H9 (cell line): ENCODE measurements at regions not wholly inside any gene's neighbourhood (a gene's known extent, or its start where the extent isn't known, plus 50 kb on each side); places are given as distances from the start of the nearest gene placed in this dataset.

Experiments
- DNase-seq: peaks from one replicate; pipeline ENCODE4 v3.0.0-alpha.2; 2017
- H2AFZ ChIP-seq: one replicate; pipeline ENCODE4 v1.6.1; 2013; ENCODE audit warnings: mild to moderate bottlenecking, low read length, control low read depth, moderate library complexity
- H2AK5ac ChIP-seq: 2 replicates; pipeline ENCODE4 v1.6.1; 2013; ENCODE audit warnings: low read length, control low read depth, mixed read lengths; ENCODE audit not compliant: insufficient read length
- H2BK120ac ChIP-seq: one replicate; pipeline ENCODE4 v1.6.1; 2013; ENCODE audit warnings: low read depth, mild to moderate bottlenecking, low read length, control low read depth, inconsistent platforms; ENCODE audit not compliant: poor library complexity, severe bottlenecking
- H2BK12ac ChIP-seq: 2 replicates; pipeline ENCODE4 v1.6.1; 2013; ENCODE audit warnings: low read length, control low read depth, mixed read lengths, low read depth; ENCODE audit not compliant: insufficient read length
- H2BK15ac ChIP-seq: 2 replicates; pipeline ENCODE4 v1.6.1; 2013; ENCODE audit warnings: low read depth, low read length, control low read depth
- H2BK20ac ChIP-seq: one replicate; pipeline ENCODE4 v1.6.1; 2013; ENCODE audit warnings: low read depth, mild to moderate bottlenecking, low read length, control low read depth, inconsistent platforms; ENCODE audit not compliant: poor library complexity, severe bottlenecking
- H2BK5ac ChIP-seq: 2 replicates; pipeline ENCODE4 v1.6.1; 2013; ENCODE audit warnings: low read length, control low read depth, mixed read lengths; ENCODE audit not compliant: insufficient read length
- H3K14ac ChIP-seq: 2 replicates; pipeline ENCODE4 v1.6.1; 2013; ENCODE audit warnings: low read length, control low read depth; ENCODE audit not compliant: insufficient read depth
- H3K18ac ChIP-seq: 2 replicates; pipeline ENCODE4 v1.6.1; 2013; ENCODE audit warnings: low read depth, mild to moderate bottlenecking, mixed read lengths, low read length, control low read depth; ENCODE audit not compliant: insufficient read length
- H3K23ac ChIP-seq: 2 replicates; pipeline ENCODE4 v1.6.1; 2013; ENCODE audit warnings: low read length, control low read depth, mixed read lengths, low read depth; ENCODE audit not compliant: insufficient read length
- H3K23me2 ChIP-seq: 2 replicates; pipeline ENCODE4 v1.6.1; 2013; ENCODE audit warnings: low read depth, mild to moderate bottlenecking, mixed read lengths, low read length, control low read depth; ENCODE audit not compliant: insufficient read length, poor library complexity, severe bottlenecking
- H3K27ac ChIP-seq: 2 replicates; pipeline ENCODE4 v1.5.1; 2013; ENCODE audit warnings: low read length, control low read depth, mixed read lengths, low read depth; ENCODE audit not compliant: insufficient read length
- H3K27me3 ChIP-seq: 2 replicates; pipeline ENCODE4 v1.6.1; 2013; ENCODE audit warnings: low read length, control low read depth, inconsistent platforms; ENCODE audit not compliant: insufficient read depth
- H3K4ac ChIP-seq: 2 replicates; pipeline ENCODE4 v1.6.1; 2013; ENCODE audit warnings: low read depth, mild to moderate bottlenecking, control low read depth, inconsistent platforms, low read length, moderate library complexity
- H3K4me1 ChIP-seq: 2 replicates; pipeline ENCODE4 v1.6.1; 2013; ENCODE audit warnings: low read length, control low read depth, inconsistent platforms; ENCODE audit not compliant: insufficient read depth
- H3K4me2 ChIP-seq: 2 replicates; pipeline ENCODE4 v1.6.1; 2013; ENCODE audit warnings: low read length, control low read depth, mixed read lengths; ENCODE audit not compliant: insufficient read length, insufficient read depth
- H3K56ac ChIP-seq: 2 replicates; pipeline ENCODE4 v1.6.1; 2013; ENCODE audit warnings: low read depth, mild to moderate bottlenecking, mixed read lengths, low read length, control low read depth; ENCODE audit not compliant: insufficient read length
- H3K79me1 ChIP-seq: 2 replicates; pipeline ENCODE4 v1.6.1; 2013; ENCODE audit warnings: low read depth, mild to moderate bottlenecking, moderate library complexity, low read length, control low read depth, inconsistent platforms; ENCODE audit not compliant: insufficient read depth, poor library complexity, severe bottlenecking
- H3K79me2 ChIP-seq: 2 replicates; pipeline ENCODE4 v1.6.1; 2013; ENCODE audit warnings: low read length, control low read depth, inconsistent platforms; ENCODE audit not compliant: insufficient read depth
- H3K9ac ChIP-seq: 2 replicates; pipeline ENCODE4 v1.6.1; 2013; ENCODE audit warnings: low read length, control low read depth, mixed read lengths; ENCODE audit not compliant: insufficient read length; ENCODE audit errors: extremely low read depth
- H3K9me3 ChIP-seq: one replicate; pipeline ENCODE4 v1.6.1; 2013; ENCODE audit warnings: low read depth, low read length, inconsistent platforms; ENCODE audit not compliant: control insufficient read depth
- H3T11ph ChIP-seq: one replicate; pipeline ENCODE4 v1.6.1; 2013; ENCODE audit warnings: mild to moderate bottlenecking, low read length, control low read depth, inconsistent platforms
- H4K20me1 ChIP-seq: one replicate; pipeline ENCODE4 v1.6.1; 2013; ENCODE audit not compliant: control insufficient read depth, insufficient read length, insufficient read depth
- H4K5ac ChIP-seq: 2 replicates; pipeline ENCODE4 v1.6.1; 2013; ENCODE audit warnings: low read depth, mild to moderate bottlenecking, mixed read lengths, low read length, control low read depth; ENCODE audit not compliant: insufficient read length
- H4K8ac ChIP-seq: replicated peaks from 2 replicates; pipeline ENCODE4 v1.6.1; 2013; ENCODE audit warnings: low read length, control low read depth, mixed read lengths, low read depth; ENCODE audit not compliant: insufficient read length
- H4K91ac ChIP-seq: 2 replicates; pipeline ENCODE4 v1.6.1; 2013; ENCODE audit warnings: low read depth, mild to moderate bottlenecking, moderate library complexity, mixed read lengths, low read length, control low read depth; ENCODE audit not compliant: insufficient read length
- H3K27ac Mint-ChIP-seq, 3 experiments: 2 replicates in 2 of 3; 3 replicates in 1 of 3; pipeline ENCODE4 v1.8.0; 2020 to 2021; ENCODE audit warnings: mixed read lengths in 3 of 3, mild to moderate bottlenecking in 1 of 3, moderate library complexity in 1 of 3
- H3K27me3 Mint-ChIP-seq: 2 replicates; pipeline ENCODE4 v1.8.0; 2021; ENCODE audit warnings: low read depth, mild to moderate bottlenecking, moderate library complexity, mixed read lengths
- H3K36me3 Mint-ChIP-seq, 3 experiments: 2 replicates in 2 of 3; 3 replicates in 1 of 3; pipeline ENCODE4 v1.8.0; 2020 to 2021; ENCODE audit warnings: low read depth in 3 of 3, mixed read lengths in 3 of 3; ENCODE audit not compliant: insufficient read depth in 1 of 3
- H3K4me1 Mint-ChIP-seq, 2 experiments: 2 replicates each; pipeline ENCODE4 v1.8.0; 2020; ENCODE audit warnings: mixed read lengths in 2 of 2
- H3K4me3 Mint-ChIP-seq, 2 experiments: 2 replicates in 1 of 2; 3 replicates in 1 of 2; pipeline ENCODE4 v1.8.0; 2020 to 2021; ENCODE audit warnings: mild to moderate bottlenecking in 2 of 2, mixed read lengths in 2 of 2, moderate library complexity in 1 of 2
- H3K9me3 Mint-ChIP-seq, 2 experiments: 2 replicates in 1 of 2; 3 replicates in 1 of 2; pipeline ENCODE4 v1.8.0; 2020; ENCODE audit warnings: mild to moderate bottlenecking in 2 of 2, mixed read lengths in 2 of 2, moderate library complexity in 1 of 2
- WGBS: extraction: QIAGEN DNeasy Blood & Tissue Kit; methylation state at CpG from one replicate; pipeline ENCODE4 v1.1.7; 2013; ENCODE audit warnings: missing lambda C conversion rate, low lambda C conversion rate, mixed read lengths; ENCODE audit not compliant: insufficient read length; ENCODE audit errors: extremely low coverage; 5-methylcytosine and 5-hydroxymethylcytosine counted together
- TF ChIP-seq, protein P1 (sequence below): fragments of 200-600 bp; sonication (generic); conservative IDR thresholded peaks from 3 replicates; pipeline ENCODE4 v1.8.0; 2021; ENCODE audit warnings: antibody characterized with exemption, mild to moderate bottlenecking

DNA sequence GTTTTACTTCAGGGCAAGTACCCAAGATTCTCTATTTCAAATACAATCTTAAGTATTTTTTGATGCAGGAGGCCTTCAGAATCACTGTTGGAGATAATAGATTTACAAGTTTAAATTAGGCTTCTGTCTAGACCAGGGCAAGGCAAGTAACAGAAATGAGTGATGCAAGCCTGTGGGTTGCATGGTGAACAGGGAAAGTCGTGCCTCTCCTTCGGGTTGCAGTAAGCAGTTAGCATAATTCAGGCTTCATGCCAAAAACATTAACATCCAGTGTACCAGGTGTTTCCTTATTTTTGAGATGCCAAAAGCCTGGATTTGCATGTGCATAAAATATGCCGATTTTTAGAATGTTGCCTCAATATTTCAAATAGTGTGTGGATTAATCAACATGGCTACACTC lies 369.0 kb downstream of the CAAP1 start:
- Histone ChIP-seq H3K23me2 (no peaks in the 10 kb centered on the region), H2BK20ac (no peak overlapping the region), H3K23ac (no peak overlapping the region), H3T11ph (no peak overlapping the region), H2BK120ac (no peak overlapping the region), H3K56ac (no peak overlapping the region), H3K27ac (no peak overlapping the region), H3K4me2 (no peak overlapping the region), H4K91ac (no peak overlapping the region), H3K14ac (no peak overlapping the region), H2AK5ac (no peak overlapping the region), H3K18ac (no peak overlapping the region), H4K8ac (no peak overlapping the region), H2BK12ac (no peak overlapping the region), H3K9ac (no peak overlapping the region), H3K4ac (no peak overlapping the region), H2AFZ (no peak overlapping the region), H3K79me1 (no peaks in the 10 kb centered on the region), H2BK15ac (no peak overlapping the region), H3K79me2 (no peaks in the 10 kb centered on the region), H3K27me3 (no peaks in the 10 kb centered on the region), H4K20me1 (no peaks in the 10 kb centered on the region), H3K4me1 (no peaks in the 10 kb centered on the region), H3K9me3 (no peaks in the 10 kb centered on the region), H2BK5ac (no peak overlapping the region), H4K5ac (no peak overlapping the region)
- Mint-ChIP-seq H3K36me3 (no peaks in the 10 kb centered on the region; a peak in 1 of 7 replicates), H3K27me3 (no peaks in the 10 kb centered on the region; the same call in 1 of the 2 replicates), H3K27ac (no peak overlapping the region; a peak in 1 of 7 replicates), H3K4me3 (no peak overlapping the region), H3K9me3 (peaks cover 0 to 4% of the 10 kb centered on the region in 2 experiments; a peak in 1 of 5 replicates), H3K4me1 (no peaks in the 10 kb centered on the region)
- TF ChIP-seq, protein P1, sequence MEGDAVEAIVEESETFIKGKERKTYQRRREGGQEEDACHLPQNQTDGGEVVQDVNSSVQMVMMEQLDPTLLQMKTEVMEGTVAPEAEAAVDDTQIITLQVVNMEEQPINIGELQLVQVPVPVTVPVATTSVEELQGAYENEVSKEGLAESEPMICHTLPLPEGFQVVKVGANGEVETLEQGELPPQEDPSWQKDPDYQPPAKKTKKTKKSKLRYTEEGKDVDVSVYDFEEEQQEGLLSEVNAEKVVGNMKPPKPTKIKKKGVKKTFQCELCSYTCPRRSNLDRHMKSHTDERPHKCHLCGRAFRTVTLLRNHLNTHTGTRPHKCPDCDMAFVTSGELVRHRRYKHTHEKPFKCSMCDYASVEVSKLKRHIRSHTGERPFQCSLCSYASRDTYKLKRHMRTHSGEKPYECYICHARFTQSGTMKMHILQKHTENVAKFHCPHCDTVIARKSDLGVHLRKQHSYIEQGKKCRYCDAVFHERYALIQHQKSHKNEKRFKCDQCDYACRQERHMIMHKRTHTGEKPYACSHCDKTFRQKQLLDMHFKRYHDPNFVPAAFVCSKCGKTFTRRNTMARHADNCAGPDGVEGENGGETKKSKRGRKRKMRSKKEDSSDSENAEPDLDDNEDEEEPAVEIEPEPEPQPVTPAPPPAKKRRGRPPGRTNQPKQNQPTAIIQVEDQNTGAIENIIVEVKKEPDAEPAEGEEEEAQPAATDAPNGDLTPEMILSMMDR, result no peak
- no CpG with 5 or more reads among the region's 3 CpGs for WGBS
- no peak for DNase-seq
